ENCODE measurements at regions not wholly inside any gene's neighbourhood (a gene's known extent, or its start where the extent isn't known, plus 50 kb on each side); places are given as distances from the start of the nearest gene placed in this dataset.

DNA sequence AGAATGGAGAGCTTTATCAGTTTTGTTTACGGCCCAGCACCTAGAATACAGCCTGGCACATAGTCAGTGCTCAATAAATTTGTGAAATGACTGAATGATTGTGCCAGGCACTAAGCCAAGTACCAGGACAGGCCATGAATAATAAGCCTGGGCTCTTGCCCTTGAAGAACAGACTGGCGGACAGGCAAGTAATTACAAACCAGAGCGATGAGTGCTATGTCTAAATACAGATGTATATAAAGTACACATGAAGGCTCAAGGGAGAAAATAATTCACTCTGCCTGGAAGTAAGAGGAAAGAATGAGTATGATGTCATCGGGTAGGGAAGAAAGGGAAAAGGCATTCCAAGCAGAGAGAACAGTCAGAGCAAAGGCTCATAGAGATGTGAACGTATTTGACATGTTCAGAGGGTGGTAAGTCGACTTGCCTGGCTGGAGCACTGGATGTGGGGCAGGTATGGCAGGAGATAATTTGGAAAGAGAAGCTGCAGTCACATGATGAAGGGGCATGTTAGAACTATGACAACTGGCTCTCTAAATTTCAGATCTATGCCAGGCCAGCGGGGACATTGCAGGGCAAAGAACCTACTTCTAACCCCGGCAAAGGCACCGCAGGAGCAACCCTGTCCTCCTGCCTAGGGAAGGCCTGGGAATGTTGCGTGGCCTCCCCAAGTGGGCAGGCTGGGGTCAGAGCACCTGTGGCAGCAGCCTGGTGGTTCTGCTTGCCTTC, 94.9 kb upstream of the EPCAM start:
- Histone ChIP-seq H3K27me3 (ENCODE audit: insufficient read depth, poor library complexity, severe bottlenecking) (no peaks in the 10 kb centered on the region), H3K4me1 (ENCODE audit: insufficient read depth, poor library complexity, severe bottlenecking) (peaks cover 18% of the 10 kb centered on the region), H3K27ac (ENCODE audit: poor library complexity, severe bottlenecking) (no peak overlapping the region), H3K4me3 (ENCODE audit: severe bottlenecking) (no peak overlapping the region), H3K36me3 (ENCODE audit: low read depth) (no peaks in the 10 kb centered on the region), H3K9me3 (ENCODE audit: severe bottlenecking) (no peaks in the 10 kb centered on the region)
- TF ChIP-seq, protein P1, sequence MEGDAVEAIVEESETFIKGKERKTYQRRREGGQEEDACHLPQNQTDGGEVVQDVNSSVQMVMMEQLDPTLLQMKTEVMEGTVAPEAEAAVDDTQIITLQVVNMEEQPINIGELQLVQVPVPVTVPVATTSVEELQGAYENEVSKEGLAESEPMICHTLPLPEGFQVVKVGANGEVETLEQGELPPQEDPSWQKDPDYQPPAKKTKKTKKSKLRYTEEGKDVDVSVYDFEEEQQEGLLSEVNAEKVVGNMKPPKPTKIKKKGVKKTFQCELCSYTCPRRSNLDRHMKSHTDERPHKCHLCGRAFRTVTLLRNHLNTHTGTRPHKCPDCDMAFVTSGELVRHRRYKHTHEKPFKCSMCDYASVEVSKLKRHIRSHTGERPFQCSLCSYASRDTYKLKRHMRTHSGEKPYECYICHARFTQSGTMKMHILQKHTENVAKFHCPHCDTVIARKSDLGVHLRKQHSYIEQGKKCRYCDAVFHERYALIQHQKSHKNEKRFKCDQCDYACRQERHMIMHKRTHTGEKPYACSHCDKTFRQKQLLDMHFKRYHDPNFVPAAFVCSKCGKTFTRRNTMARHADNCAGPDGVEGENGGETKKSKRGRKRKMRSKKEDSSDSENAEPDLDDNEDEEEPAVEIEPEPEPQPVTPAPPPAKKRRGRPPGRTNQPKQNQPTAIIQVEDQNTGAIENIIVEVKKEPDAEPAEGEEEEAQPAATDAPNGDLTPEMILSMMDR (IDR thresholded peaks at IDR 0.05; ENCODE audit: poor library complexity, severe bottlenecking) = no peak
- DNase-seq (ENCODE audit: low spot score) = no peak
- ATAC-seq (ENCODE audit: low read depth) = no peak

- Histone ChIP-seq H3K27ac (ENCODE audit: poor library complexity, severe bottlenecking) (peak overlapping the region; percentile 90), H3K36me3 (ENCODE audit: low read depth) (no peaks in the 10 kb centered on the region), H3K4me1 (ENCODE audit: insufficient read depth, poor library complexity, severe bottlenecking) (peaks cover 22% of the 10 kb centered on the region), H3K9me3 (ENCODE audit: severe bottlenecking) (no peaks in the 10 kb centered on the region), H3K27me3 (ENCODE audit: insufficient read depth, poor library complexity, severe bottlenecking) (no peaks in the 10 kb centered on the region), H3K4me3 (ENCODE audit: severe bottlenecking) (no peak overlapping the region)
- ATAC-seq (ENCODE audit: low read depth) (no peak), DNase-seq (ENCODE audit: low spot score) (no peak)
- TF ChIP-seq, protein P1 (IDR thresholded peaks at IDR 0.05; ENCODE audit: poor library complexity, severe bottlenecking) = no peak
Measured at GRCh38 chr2:47272905-47273758, 96.0 kb upstream of the EPCAM start.

DNA sequence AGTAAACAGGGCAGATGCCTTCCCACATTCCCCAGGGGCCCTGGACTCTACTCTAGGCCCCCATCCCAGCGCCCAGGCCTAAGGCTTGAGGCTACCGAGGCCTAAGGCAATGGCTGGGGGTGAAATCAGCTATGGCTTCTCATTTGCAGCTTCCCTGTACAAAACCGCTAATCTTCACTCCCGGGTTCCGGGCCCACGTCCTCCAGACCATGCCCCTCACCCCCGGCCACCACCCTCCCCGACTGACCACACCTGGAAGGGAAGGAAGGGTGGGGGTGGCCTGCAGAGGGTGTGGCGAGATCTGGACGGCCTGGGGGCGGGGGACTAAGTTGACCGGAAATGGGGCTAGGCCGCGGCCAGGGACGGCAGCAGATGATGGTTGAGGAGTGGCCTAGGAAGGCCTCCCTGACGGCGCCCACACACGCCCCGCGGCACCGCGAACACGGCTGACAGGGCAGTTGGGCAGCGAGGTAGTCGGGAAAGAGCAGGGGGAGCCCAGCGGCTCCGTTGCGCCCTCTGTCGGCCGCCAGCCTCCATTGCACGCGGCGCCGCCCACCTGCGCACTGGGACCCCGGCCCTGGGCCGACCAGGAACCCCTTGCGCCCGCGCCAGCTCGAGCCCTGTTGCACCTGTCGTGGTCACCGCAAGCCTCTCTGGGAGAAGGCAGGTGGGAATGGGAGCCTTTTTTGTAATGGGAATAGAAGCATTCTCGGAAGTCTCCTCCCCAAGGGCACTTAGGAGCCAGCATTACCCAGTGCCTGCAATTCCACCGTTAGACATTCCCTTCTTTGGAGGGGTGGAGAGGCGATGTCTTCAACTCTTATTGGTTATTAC, 95.9 kb upstream of the CALM2 start:
- no peaks in the 10 kb centered on the region for H3K27me3 ChIP-seq (ENCODE audit: insufficient read depth, poor library complexity, severe bottlenecking)
- TF ChIP-seq, protein P1 (IDR thresholded peaks at IDR 0.05; ENCODE audit: poor library complexity, severe bottlenecking) = peak; percentile 89
- no peaks in the 10 kb centered on the region for H3K36me3 ChIP-seq (ENCODE audit: low read depth)
- ATAC-seq (ENCODE audit: low read depth) = peak; percentile 15; the same call in 1 of the 3 replicates
- no peak for DNase-seq (ENCODE audit: low spot score)
- H3K4me3 ChIP-seq (ENCODE audit: severe bottlenecking) = no peak overlapping the region
- peaks cover 21% of the 10 kb centered on the region for H3K4me1 ChIP-seq (ENCODE audit: insufficient read depth, poor library complexity, severe bottlenecking)
- no peaks in the 10 kb centered on the region for H3K9me3 ChIP-seq (ENCODE audit: severe bottlenecking)
- peak overlapping the region; percentile 90 for H3K27ac ChIP-seq (ENCODE audit: poor library complexity, severe bottlenecking)

DNA sequence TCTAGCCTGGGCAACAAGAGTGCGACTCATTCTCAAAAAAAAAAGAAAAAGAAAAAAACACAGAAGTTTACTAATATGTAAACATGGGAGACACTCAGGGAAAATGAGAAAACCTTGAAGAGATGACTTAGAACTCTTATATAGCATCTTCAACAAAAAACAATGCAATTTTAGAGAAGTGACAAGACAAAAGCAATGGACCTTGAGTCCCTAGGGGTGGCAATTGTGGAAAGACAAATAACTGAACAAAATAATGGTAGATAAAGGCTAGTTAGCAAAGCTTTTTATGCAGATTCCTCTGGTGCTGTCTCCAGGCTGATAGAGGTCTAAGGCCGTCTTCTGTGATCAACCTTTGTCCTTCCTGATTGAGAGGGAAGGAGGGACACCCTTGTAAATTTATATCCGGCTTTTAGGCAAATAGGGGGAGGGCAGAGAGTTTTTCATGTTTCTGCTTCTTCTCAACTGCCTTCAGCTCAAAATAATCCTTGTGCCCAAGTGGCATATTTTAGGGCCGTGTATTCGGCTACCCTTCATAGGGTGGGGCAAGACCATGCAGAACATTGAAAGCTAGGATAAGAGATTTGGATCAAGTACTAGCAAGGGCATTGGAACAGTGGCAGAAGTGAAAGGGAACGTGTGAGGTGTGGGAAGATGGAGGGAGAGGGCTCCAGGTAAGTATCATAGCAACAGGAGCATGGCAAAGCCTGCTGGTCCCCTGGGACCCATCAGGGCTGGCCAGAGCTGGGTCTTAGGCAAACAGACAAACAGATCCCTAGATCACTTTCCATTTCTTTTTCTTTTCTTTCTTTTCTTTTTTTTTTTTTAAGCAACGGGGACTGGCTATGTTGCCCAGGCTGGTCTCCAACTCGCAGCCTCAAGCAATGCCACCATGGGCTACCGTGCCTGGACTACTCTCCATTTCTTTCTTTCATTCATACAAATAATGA, 95.0 kb upstream of the CALM2 start:
- peaks cover 19% of the 10 kb centered on the region for H3K4me1 ChIP-seq (ENCODE audit: insufficient read depth, poor library complexity, severe bottlenecking)
- ATAC-seq (ENCODE audit: low read depth) (no peak), DNase-seq (ENCODE audit: low spot score) (no peak)
- no peaks in the 10 kb centered on the region for H3K36me3 ChIP-seq (ENCODE audit: low read depth)
- TF ChIP-seq, protein P1 (IDR thresholded peaks at IDR 0.05; ENCODE audit: poor library complexity, severe bottlenecking) = no peak
- no peaks in the 10 kb centered on the region for H3K27me3 ChIP-seq (ENCODE audit: insufficient read depth, poor library complexity, severe bottlenecking)
- H3K27ac ChIP-seq (ENCODE audit: poor library complexity, severe bottlenecking) = peak overlapping the region; percentile 90
- H3K9me3 ChIP-seq (ENCODE audit: severe bottlenecking) = no peaks in the 10 kb centered on the region
- no peak overlapping the region for H3K4me3 ChIP-seq (ENCODE audit: severe bottlenecking)
